Muscle layer of colon (tissue), 2 donors: ENCODE measurements at regions not wholly inside any gene's neighbourhood (a gene's known extent, or its start where the extent isn't known, plus 50 kb on each side); places are given as distances from the start of the nearest gene placed in this dataset.

Experiments used
- H3K27ac ChIP-seq: one replicate; pipeline ENCODE4 v1.7.0; 2013; ENCODE audit warnings: low read depth, mild to moderate bottlenecking, low read length, moderate library complexity
- H3K27me3 ChIP-seq, 2 donors: one replicate each; pipeline ENCODE4 v1.7.0; 2013; ENCODE audit warnings: low read length in 2 of 2, mild to moderate bottlenecking in 2 of 2; ENCODE audit not compliant: insufficient read depth in 2 of 2, control insufficient read depth in 1 of 2
- H3K36me3 ChIP-seq: one replicate; pipeline ENCODE4 v1.7.0; 2013; ENCODE audit warnings: mild to moderate bottlenecking, low read length; ENCODE audit not compliant: insufficient read depth
- H3K4me1 ChIP-seq: one replicate; pipeline ENCODE4 v1.7.0; 2013; ENCODE audit warnings: mild to moderate bottlenecking, low read length; ENCODE audit not compliant: insufficient read depth
- H3K4me3 ChIP-seq, 2 donors: one replicate each; pipeline ENCODE4 v1.7.0; 2013; ENCODE audit warnings: low read length in 2 of 2, low read depth in 1 of 2, mild to moderate bottlenecking in 1 of 2, moderate library complexity in 1 of 2
- H3K9ac ChIP-seq: one replicate; pipeline ENCODE4 v1.7.0; 2013; ENCODE audit warnings: low read length
- H3K9me3 ChIP-seq: one replicate; pipeline ENCODE4 v1.7.0; 2013; ENCODE audit warnings: mild to moderate bottlenecking, low read length
- donor health status: abdominal sarcoma.
- donor health status: Adenocarcinoma of cecum.

DNA sequence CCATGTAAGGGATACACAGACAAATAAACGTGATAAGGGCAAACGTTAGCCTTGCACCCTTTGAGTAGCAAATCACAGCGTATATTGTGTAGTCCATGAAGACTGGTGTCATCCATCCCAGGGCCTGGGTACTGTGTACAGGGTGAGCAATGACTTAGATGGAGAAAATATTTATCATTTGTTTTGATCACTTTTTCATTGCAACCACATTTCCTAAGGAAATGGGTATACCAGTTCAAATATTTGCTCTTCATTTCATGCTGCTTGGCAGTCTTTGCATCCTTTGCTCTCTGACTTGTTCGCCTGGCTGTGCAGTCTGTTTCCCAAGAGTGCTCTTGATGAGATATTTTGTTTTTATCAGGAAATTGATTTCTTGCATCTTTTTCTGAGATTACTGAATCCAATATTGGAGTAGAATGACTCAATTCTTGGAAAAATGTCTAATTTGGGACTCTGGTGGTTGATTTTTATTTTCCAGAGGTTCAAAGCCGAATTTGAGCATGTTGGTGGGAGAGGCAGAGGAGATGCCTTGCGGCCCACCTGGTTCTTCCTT, 424.6 kb upstream of the SEMA6D start:
- H3K9me3 ChIP-seq = no peaks in the 10 kb centered on the region
- no peaks in the 10 kb centered on the region for H3K27me3 ChIP-seq
- H3K9ac ChIP-seq = no peak overlapping the region
- peaks cover 26% of the 10 kb centered on the region for H3K4me1 ChIP-seq
- H3K27ac ChIP-seq = no peak overlapping the region
- H3K36me3 ChIP-seq = no peaks in the 10 kb centered on the region
- H3K4me3 ChIP-seq = no peak overlapping the region

DNA sequence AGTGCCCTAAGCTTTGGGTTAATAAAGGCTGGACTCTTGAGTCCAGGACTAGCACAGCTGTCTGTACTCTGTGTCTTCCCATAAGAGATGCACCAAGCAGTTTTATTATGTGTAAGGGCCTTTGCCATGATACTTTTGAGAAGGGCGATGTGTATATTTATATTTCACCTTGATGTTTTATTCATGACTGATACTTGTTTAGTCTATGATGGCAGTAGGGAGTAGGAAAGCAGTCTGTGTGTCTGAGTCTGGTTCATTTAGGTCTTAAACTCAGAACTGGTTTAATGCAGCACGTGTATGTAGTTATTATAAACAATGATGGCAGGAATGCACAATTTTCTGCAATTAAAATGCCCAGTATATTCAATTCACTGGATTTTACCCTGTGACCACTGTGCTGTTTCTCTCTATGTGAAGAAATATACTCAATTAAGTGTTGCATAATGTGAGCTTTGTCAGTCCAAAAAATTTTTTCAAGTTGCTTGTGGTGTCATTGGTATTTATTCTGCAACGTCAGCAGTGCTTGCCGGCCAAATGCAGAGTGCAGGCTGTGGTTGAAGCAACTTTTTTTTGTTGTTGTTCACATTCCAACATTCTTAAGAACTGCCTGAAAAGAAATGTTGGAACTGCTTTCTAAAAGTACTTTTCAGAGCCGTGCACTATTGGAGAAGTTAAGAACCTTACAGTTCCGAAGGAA, 423.7 kb upstream of the SEMA6D start:
- Histone ChIP-seq H3K9me3 (no peaks in the 10 kb centered on the region), H3K9ac (no peak overlapping the region)

DNA sequence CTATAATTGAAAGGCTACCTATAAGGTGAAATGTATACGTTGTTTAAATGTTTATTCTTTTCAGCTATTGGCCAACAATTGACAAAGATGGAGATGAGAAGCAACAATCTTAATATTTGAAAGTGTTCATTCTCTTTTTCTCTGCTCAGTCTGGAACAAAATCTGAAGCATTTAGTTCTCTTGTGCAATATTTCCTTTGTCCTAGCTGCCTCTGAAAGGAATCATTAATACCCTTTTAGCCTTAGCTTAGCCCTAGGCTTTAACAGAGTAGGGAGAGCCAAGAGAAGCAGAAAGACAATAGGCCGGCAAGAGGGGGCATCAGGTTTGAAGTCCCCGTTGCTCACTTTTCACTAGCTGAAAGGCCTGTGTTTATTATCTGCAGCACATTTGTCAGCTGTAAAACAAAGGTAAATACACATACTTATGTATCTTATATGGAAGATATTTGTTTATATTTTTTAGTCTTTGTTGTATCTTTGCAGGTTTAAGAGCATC, 422.5 kb upstream of the SEMA6D start:
- H3K27ac ChIP-seq = no peak overlapping the region

More for the DNA sequence above, 423.7 kb upstream of the SEMA6D start:
- Histone ChIP-seq H3K27me3 (no peaks in the 10 kb centered on the region), H3K4me3 (no peak overlapping the region), H3K4me1 (peaks cover 26% of the 10 kb centered on the region), H3K27ac (peak overlapping the region; percentile 10), H3K36me3 (no peaks in the 10 kb centered on the region)

DNA sequence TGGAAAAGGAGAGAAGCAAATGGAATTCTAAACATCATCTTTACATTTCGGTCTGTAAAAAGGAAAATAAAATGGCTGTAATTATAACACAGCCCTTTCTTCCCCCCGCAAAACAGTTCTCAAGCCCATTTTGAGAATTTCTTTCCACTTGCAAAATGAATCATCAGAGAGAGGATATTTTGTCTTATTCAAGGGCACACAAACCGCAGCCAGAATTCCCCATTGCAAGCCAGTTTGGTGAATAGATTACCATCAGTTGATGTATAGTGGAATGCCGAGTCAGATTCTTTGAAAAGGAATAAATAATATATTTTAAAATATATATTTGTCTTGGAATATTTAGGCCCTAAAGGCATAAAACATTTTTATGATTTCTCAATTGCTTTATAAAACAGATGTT, 420.4 kb upstream of the SEMA6D start:
- Histone ChIP-seq H3K4me3 (no peak overlapping the region), H3K9ac (no peak overlapping the region), H3K4me1 (peaks cover 26% of the 10 kb centered on the region), H3K36me3 (no peaks in the 10 kb centered on the region), H3K27ac (no peak overlapping the region), H3K9me3 (no peaks in the 10 kb centered on the region), H3K27me3 (no peaks in the 10 kb centered on the region)

More for the DNA sequence above, 422.5 kb upstream of the SEMA6D start:
- H3K9me3 ChIP-seq = no peaks in the 10 kb centered on the region
- H3K4me3 ChIP-seq = no peak overlapping the region
- no peak overlapping the region for H3K9ac ChIP-seq
- H3K36me3 ChIP-seq = no peaks in the 10 kb centered on the region
- no peaks in the 10 kb centered on the region for H3K27me3 ChIP-seq
- peaks cover 26% of the 10 kb centered on the region for H3K4me1 ChIP-seq

DNA sequence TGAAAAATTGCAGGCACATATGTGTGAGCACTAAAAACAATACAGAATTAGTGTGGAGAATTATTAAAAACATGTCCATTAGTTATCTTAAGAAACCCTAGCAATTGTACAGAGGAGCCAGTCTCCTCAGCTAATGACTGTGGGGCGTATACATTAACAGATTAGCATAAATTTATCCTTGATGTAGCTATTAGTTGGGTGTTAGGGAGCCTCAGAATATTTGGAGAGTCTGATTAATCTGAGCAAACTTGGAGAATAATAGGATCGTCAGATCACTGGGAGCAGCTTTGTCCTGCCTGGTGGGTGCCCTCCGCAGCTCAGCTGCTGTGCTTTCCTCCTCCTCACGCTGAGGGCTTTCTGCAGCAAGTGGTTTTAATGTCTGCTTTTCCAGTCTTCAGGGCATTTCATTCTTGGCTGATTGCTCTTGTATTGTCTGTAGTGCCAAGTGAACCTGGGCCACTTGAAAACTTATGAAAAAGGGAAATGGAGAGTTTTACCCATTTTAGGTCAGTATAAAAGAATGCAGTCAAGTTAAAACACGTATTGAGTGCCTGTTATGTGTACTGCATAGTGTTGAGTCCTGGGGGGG, 417.4 kb upstream of the SEMA6D start:
- H3K4me3 ChIP-seq = no peak overlapping the region
- no peak overlapping the region for H3K9ac ChIP-seq
- H3K27ac ChIP-seq = no peak overlapping the region
- H3K36me3 ChIP-seq = no peaks in the 10 kb centered on the region
- no peaks in the 10 kb centered on the region for H3K27me3 ChIP-seq
- H3K4me1 ChIP-seq = peaks cover 2% of the 10 kb centered on the region
- H3K9me3 ChIP-seq = no peaks in the 10 kb centered on the region

DNA sequence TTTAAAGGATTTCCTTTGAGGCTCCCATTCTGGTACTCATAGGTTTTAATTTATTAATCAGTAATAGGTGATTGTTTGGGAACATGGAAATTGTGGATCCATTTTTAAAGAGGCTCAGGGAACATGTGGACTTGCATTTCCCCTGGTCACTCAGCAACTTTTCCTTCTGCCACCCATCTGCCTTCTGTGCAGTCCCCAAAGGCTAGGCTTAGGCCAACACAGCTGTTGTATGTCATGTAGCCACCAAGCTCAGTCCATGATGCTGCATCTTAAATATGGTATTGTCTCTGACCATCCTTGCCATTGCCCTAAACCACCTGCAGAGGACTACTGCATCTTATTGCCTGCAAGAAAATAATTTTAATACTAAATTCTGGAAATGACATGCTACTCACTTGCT, 416.7 kb upstream of the SEMA6D start:
- Histone ChIP-seq H3K9me3 (no peaks in the 10 kb centered on the region), H3K27me3 (no peaks in the 10 kb centered on the region), H3K9ac (no peak overlapping the region), H3K36me3 (no peaks in the 10 kb centered on the region), H3K4me3 (no peak overlapping the region), H3K27ac (no peak overlapping the region), H3K4me1 (no peaks in the 10 kb centered on the region)

DNA sequence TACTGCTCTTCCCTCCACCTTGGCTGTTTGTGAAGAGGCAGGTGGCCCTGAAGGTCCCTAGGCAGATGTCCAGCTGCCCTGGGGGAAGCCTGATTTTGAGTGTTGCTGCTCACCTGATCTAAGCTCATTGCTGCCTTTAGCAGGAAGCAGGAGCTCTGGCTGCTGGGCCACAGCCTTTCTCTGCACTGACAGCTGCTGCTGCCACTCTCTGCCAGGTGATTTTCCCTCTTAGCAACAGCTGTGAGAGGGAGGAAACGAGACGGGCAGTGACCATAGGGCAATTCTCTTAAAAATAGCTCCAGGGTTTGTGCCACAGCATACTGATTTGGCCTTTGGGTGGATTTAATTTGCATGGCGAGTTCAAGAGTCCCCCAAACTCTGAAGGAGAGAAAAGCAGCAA, 415.8 kb upstream of the SEMA6D start:
- Histone ChIP-seq H3K36me3 (no peaks in the 10 kb centered on the region), H3K9ac (no peak overlapping the region)

DNA sequence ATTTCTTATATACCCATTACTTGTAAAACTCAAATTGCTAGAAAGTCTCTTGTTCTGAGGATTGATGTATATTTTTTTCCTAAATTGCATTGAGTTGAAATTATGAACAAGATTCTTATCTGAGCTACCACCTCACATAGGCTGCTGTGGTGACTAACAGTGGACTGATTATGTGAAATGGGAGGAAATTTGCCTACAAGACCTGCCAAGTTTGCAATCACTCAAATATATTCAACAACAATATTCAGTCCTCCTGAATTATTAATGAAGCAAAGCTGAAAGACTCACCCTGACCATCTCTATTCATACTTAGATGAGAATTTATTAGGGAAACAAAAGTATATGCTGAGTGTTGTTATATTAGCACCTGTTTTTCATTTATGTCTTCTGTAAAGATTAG, 412.6 kb upstream of the SEMA6D start:
- Histone ChIP-seq H3K4me1 (no peaks in the 10 kb centered on the region), H3K9ac (no peak overlapping the region)

More for the DNA sequence above, 415.8 kb upstream of the SEMA6D start:
- Histone ChIP-seq H3K27me3 (no peaks in the 10 kb centered on the region), H3K27ac (no peak overlapping the region), H3K4me1 (no peaks in the 10 kb centered on the region), H3K4me3 (no peak overlapping the region), H3K9me3 (no peaks in the 10 kb centered on the region)

DNA sequence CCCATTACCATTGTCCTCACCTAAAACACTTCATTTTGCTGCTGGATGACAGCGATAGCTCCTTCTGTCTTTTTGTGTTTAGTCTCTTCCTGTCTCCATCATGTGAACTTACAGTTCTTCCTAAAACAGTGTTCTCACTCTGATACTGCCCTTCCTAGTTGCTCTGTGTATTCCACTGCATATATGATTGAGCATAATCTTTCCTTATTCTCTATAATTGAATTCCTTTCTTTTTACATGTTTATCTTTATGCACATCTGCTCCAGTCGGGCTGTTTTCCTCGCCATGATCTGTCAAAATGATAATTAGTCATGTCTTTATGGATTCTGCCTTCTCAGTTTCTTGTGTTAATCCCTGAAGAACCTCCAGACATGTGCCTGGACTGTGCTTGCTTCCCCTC, 405.1 kb upstream of the SEMA6D start:
- Histone ChIP-seq H3K4me3 (no peak overlapping the region), H3K9me3 (no peaks in the 10 kb centered on the region), H3K27ac (no peak overlapping the region), H3K9ac (no peak overlapping the region), H3K36me3 (no peaks in the 10 kb centered on the region), H3K4me1 (no peaks in the 10 kb centered on the region), H3K27me3 (no peaks in the 10 kb centered on the region)

More for the DNA sequence above, 412.6 kb upstream of the SEMA6D start:
- H3K27ac ChIP-seq = no peak overlapping the region
- H3K9me3 ChIP-seq = no peaks in the 10 kb centered on the region
- no peak overlapping the region for H3K4me3 ChIP-seq
- no peaks in the 10 kb centered on the region for H3K27me3 ChIP-seq
- H3K36me3 ChIP-seq = no peaks in the 10 kb centered on the region

DNA sequence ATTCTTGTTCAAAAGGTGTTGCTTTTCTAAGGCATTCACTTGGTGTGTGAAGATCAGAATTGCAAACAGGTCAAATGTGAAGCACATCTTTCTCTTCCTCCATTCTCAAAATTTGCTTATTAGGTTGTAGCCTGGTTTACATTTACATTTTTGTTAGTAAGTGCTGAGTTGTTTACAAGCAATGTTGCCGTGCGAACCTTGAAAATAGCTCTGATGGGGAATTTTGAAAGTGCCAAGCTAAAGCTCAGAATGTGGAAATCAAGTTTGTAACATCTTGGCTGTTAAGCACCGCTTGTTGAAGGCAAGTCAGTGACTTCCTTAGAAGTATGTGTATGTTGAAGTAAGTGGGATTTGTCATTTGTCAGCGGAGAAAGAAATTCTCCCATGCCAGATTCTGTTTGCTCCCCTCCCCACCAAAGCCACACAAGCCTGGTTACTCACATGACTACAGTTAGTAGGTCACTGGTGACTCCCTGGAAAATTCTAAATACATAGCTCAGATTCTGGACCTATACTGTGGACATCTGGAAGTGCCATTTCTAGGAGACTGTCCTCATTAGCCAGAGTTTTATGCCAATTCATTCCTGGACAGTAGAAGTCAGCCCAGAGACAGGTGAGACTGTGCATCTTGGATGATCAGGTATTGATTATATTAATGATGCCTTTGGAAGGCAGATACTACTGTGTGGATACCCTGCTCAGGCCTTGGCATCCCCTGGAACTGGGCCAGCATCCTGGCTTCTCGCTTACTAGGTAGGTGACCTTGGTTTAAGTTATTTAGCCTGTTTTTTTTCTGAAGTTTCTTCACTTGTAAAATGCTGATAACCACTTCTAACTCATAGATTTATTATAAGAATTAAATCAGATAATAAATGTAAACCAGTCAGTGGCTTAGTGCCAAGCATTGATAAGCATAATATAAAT, 390.6 kb upstream of the SEMA6D start:
- no peaks in the 10 kb centered on the region for H3K27me3 ChIP-seq
- no peak overlapping the region for H3K9ac ChIP-seq
- H3K27ac ChIP-seq = no peak overlapping the region
- H3K4me1 ChIP-seq = no peaks in the 10 kb centered on the region
- no peaks in the 10 kb centered on the region for H3K36me3 ChIP-seq
- H3K4me3 ChIP-seq = no peak overlapping the region
- no peaks in the 10 kb centered on the region for H3K9me3 ChIP-seq

DNA sequence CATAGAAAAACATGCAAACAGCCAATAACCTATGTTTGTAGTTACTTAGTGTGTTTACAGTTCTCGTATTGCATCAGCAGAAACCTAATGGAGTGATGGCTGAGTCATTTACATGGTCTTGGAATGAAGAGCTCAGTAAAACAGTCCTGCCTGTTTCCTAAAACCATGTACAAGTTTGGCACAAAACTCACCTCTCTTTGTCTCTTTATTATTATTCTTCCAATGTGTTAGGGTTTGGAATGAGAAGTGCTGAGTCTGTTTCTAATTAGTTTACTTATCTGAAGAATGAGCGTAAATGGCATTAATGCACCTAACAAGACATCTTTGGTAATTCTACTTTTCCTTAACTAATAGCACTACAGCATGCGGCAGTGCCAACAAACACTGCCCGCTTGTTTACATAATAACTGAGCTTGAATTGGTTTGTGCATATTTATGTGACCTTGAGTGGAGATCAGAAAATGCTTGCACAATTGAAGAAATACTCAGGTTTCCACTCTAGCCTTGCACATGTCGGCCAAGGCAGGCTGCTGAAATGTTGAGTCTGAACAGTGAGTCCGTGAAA, 385.4 kb upstream of the SEMA6D start:
- Histone ChIP-seq H3K27ac (no peak overlapping the region), H3K9ac (no peak overlapping the region)

More for the DNA sequence above, 385.4 kb upstream of the SEMA6D start:
- H3K4me3 ChIP-seq = no peak overlapping the region
- H3K9me3 ChIP-seq = no peaks in the 10 kb centered on the region
- H3K4me1 ChIP-seq = no peaks in the 10 kb centered on the region
- no peaks in the 10 kb centered on the region for H3K36me3 ChIP-seq
- H3K27me3 ChIP-seq = no peaks in the 10 kb centered on the region
